ENCODE measurements at regions not wholly inside any gene's neighbourhood (a gene's known extent, or its start where the extent isn't known, plus 50 kb on each side); places are given as distances from the start of the nearest gene placed in this dataset.

- 78% methylated on average over 3 of the region's 3 CpGs for WGBS
- Histone ChIP-seq H3K4me1 (replicated peaks) (no peaks in the 10 kb centered on the region), H3K27me3 (replicated peaks; ENCODE audit: insufficient read depth) (no peaks in the 10 kb centered on the region), H3K27ac (no peak overlapping the region), H3K9me3 (no peaks in the 10 kb centered on the region), H3K36me3 (no peaks in the 10 kb centered on the region), H3K4me3 (no peak overlapping the region)
- DNase-seq (ENCODE audit: low spot score) = no peak
- TF ChIP-seq POLR2AphosphoS5 (IDR thresholded peaks at IDR 0.05) (no peak), CTCF (IDR thresholded peaks at IDR 0.05) (no peak), POLR2A (IDR thresholded peaks at IDR 0.05) (no peak)
- intact Hi-C loops (cut with DNase I) = no loop called here
Observed at GRCh38 chr1:162921311-162921710, 60.3 kb upstream of the CCDC190 start.

- 82% methylated on average over 6 of the region's 6 CpGs for whole genome bisulfite sequencing
- H3K36me3 ChIP-seq = no peaks in the 10 kb centered on the region
- DNase-seq (ENCODE audit: low spot score) = no peak
- no peaks in the 10 kb centered on the region for H3K27me3 ChIP-seq (replicated peaks; ENCODE audit: insufficient read depth)
- no peak for TF ChIP-seq CTCF (IDR thresholded peaks at IDR 0.05)
- no peak for TF ChIP-seq POLR2AphosphoS5 (IDR thresholded peaks at IDR 0.05)
- TF ChIP-seq POLR2A (IDR thresholded peaks at IDR 0.05) = no peak
- H3K4me3 ChIP-seq = no peak overlapping the region
- intact Hi-C loops (cut with DNase I) = no loop called here
- H3K9me3 ChIP-seq = no peaks in the 10 kb centered on the region
- no peaks in the 10 kb centered on the region for H3K4me1 ChIP-seq (replicated peaks)
- H3K27ac ChIP-seq = no peak overlapping the region
Observed at GRCh38 chr1:162919034-162919433, 58.1 kb upstream of the CCDC190 start.

GRCh38 chr1:162918151-162918754 is 57.3 kb upstream of the CCDC190 start:
- DNase-seq (ENCODE audit: low spot score) = no peak
- H3K36me3 ChIP-seq = no peaks in the 10 kb centered on the region
- TF ChIP-seq CTCF (IDR thresholded peaks at IDR 0.05) (no peak), POLR2A (IDR thresholded peaks at IDR 0.05) (no peak), POLR2AphosphoS5 (IDR thresholded peaks at IDR 0.05) (no peak)
- H3K27me3 ChIP-seq (replicated peaks; ENCODE audit: insufficient read depth) = no peaks in the 10 kb centered on the region
- WGBS = 28% methylated on average over 8 of the region's 8 CpGs
- H3K4me3 ChIP-seq = no peak overlapping the region
- H3K27ac ChIP-seq = no peak overlapping the region
- H3K4me1 ChIP-seq (replicated peaks) = no peaks in the 10 kb centered on the region
- H3K9me3 ChIP-seq = no peaks in the 10 kb centered on the region
- intact Hi-C loops (cut with DNase I) = no loop called here

GRCh38 chr1:162916821-162917613 is 56.0 kb upstream of the CCDC190 start:
- Histone ChIP-seq H3K4me1 (replicated peaks) (no peaks in the 10 kb centered on the region), H3K27me3 (replicated peaks; ENCODE audit: insufficient read depth) (no peaks in the 10 kb centered on the region), H3K36me3 (no peaks in the 10 kb centered on the region), H3K9me3 (no peaks in the 10 kb centered on the region), H3K4me3 (no peak overlapping the region), H3K27ac (no peak overlapping the region)
- WGBS = 90% methylated on average over 6 of the region's 6 CpGs
- no peak for DNase-seq (ENCODE audit: low spot score)
- intact Hi-C loops (cut with DNase I) = no loop called here
- no peak for TF ChIP-seq POLR2AphosphoS5 (IDR thresholded peaks at IDR 0.05)
- no peak for TF ChIP-seq CTCF (IDR thresholded peaks at IDR 0.05)
- no peak for TF ChIP-seq POLR2A (IDR thresholded peaks at IDR 0.05)

GRCh38 chr1:162916407-162916806 is 55.4 kb upstream of the CCDC190 start:
- no peak for TF ChIP-seq POLR2AphosphoS5 (IDR thresholded peaks at IDR 0.05)
- no peak for TF ChIP-seq POLR2A (IDR thresholded peaks at IDR 0.05)
- TF ChIP-seq CTCF (IDR thresholded peaks at IDR 0.05) = no peak
- 71% methylated on average over 2 of the region's 2 CpGs for WGBS
- DNase-seq (ENCODE audit: low spot score) = no peak
- no peak overlapping the region for H3K4me3 ChIP-seq
- intact Hi-C loops (cut with DNase I) = no loop called here
- no peak overlapping the region for H3K27ac ChIP-seq
- H3K36me3 ChIP-seq = no peaks in the 10 kb centered on the region
- H3K9me3 ChIP-seq = no peaks in the 10 kb centered on the region
- no peaks in the 10 kb centered on the region for H3K4me1 ChIP-seq (replicated peaks)
- H3K27me3 ChIP-seq (replicated peaks; ENCODE audit: insufficient read depth) = no peaks in the 10 kb centered on the region

All from prostate gland (tissue), 2 donors.